ENCODE measurements at regions not wholly inside any gene's neighbourhood (a gene's known extent, or its start where the extent isn't known, plus 50 kb on each side); places are given as distances from the start of the nearest gene placed in this dataset.
A peak's percentile ranks its signal among the peaks of the same experiment; 100 is the strongest.

DNA sequence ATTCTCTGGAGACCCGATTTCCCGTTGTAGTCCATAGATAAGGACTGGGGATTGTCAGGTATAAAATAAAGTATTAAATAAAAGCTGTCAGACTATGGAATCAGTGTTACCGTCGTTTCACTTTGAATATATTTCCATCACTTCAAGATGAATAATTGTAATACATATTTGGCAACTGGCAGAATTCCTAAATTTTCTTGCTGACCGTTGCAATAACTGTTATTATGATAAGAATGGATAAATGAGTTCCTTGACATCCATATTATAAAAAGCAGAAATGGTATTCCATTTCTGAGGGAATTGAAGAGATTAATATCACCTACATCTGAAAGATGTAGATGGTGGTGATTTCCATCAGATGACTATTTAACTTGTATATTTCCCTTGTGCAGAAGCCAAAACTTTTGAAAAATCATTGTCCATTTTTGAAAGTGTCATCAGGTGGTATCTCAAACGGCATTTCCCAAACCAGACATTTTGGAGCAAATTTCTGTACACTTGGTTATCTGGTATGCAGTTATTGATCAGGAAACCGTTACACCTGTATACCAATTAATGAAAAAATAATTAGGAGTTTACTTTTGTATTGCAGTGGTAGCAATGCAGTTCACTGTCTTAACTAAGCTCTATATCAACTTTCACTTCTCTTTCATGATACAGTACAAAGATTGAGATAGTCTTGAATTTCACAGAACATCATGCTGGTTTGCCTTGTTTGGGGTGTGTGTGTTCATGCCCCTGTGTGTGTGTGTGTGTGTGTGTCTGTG is 878.5 kb downstream of the PCDH18 start:
- no peak for DNase-seq (ENCODE audit: low read depth)

DNA sequence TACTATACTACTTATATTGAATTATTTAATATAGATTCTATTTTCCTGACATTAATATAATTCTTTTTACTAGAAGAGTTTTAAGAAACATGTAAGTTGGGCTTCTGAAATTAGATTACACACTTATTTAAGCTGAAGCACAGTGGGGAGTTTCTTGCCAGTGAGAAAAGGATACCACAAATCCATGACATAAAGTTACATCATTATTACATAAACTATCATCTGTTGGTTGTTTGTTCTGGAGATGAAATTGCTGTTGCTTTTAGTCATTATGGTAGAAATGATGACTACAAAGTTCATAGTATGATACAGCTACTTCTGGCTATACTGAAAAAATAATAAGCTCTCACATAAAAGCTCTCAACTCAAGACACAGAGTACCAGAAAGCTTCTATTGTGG is 880.4 kb downstream of the PCDH18 start:
- DNase-seq (ENCODE audit: low read depth): no peak

- DNase-seq (ENCODE audit: low read depth): no peak
Measured at GRCh38 chr4:136651278-136651667, 881.0 kb downstream of the PCDH18 start.

DNA sequence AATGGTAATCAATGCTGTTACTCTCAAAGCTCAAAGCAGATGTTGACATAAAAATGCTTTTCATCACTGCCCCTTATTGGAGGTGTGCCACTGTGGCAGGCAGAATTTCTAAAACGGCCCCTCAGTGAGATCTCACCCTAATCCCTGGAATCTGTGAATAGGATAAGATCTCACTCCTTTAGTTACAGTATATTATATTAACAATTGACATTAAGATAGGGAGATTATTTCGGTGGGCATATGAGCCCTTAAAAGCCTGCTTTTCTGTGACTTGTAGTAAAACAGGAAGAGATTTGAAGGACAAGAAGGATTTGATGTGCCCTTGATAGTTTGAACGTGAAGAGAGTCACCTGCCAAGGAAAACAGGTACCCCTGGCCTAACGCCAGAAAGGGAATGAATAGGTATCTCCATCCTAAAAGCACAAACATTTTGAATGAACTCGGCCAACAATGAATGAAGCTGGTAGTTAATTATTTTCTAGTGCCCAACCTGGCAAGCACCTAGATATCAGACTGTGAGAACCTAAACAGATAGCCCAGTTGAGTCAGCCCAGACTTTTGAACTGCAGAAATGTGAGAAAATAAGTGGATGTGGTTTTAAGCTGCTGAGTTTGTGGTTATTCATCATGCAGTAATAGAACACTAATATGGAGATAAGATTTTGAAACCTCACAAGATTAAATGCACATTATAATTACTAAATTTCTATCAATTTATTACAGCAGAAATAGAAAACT is 881.6 kb downstream of the PCDH18 start:
- DNase-seq (ENCODE audit: low read depth): peak; percentile 51

- no peak for DNase-seq (ENCODE audit: low read depth)
Measured at GRCh38 chr4:136644279-136644678, 888.0 kb downstream of the PCDH18 start.

- DNase-seq (ENCODE audit: low read depth): no peak
Measured at GRCh38 chr4:136643416-136643815, 888.9 kb downstream of the PCDH18 start.

- no peak for DNase-seq (ENCODE audit: low read depth)
Measured at GRCh38 chr4:136637071-136637777, 895.1 kb downstream of the PCDH18 start.

DNA sequence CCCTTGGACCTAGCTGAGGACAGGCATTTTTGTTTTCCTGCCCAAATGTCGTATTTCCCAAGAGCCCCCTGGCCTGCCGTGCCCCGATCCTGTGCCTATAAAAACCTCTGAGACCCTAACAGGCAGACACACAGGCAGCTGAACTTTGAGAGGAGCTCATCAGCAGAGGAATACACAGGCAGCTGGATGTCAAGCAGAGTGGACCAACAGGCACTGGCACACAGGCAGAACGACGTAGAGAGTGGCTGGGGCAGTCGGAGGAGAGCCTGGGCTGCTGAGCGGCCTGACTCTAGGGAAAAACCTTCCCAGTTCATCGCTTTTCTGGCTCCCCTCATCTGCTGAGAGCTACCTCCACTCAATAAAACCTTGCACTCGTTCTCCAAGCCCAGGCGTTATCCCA is 896.1 kb downstream of the PCDH18 start:
- no peak for DNase-seq (ENCODE audit: low read depth)

GRCh38 chr4:136634121-136634520 is 898.2 kb downstream of the PCDH18 start:
- DNase-seq (ENCODE audit: low read depth): no peak

- no peak for DNase-seq (ENCODE audit: low read depth)
Measured at GRCh38 chr4:136599890-136600289, 932.4 kb downstream of the PCDH18 start.

DNA sequence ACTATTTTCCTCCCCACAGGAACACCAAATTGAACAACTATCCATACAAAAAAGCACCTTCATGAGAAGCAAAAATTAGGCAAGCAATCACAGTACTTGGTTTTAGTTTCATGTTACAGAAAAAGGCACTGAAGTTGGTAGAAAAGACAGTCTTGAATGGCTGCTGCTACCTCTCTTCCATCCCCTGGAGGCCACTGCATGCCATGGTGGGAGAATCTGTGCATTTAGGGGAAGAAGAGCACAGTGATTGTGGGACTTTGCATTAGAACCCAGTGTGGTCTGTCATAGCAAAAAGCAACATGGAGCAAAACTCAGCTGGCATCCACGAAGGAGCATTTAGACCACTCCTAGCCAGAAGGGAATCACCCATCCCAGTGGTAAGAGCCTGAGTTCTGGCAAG is 941.9 kb downstream of the PCDH18 start:
- DNase-seq (ENCODE audit: low read depth): no peak

DNA sequence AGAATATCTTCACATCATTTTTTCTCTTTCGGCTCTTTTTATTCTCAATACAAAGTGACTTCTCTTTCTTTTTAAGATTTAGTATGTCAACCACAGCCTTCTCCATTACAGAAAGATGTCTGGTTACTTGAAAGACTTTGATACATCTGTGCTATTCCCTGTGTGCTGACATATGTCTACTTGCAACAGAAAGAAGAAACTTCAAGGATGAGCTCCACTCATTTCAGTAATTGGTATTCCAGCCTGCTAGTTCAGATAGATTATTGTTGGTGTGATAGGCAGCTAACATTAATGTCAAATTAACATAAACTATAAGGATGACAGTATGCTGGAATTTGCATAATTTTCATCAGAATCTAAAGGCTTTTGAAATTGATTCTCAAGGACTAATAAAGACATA is 948.7 kb downstream of the PCDH18 start:
- no peak for DNase-seq (ENCODE audit: low read depth)

- DNase-seq (ENCODE audit: low read depth): no peak
Measured at GRCh38 chr4:136581119-136581518, 951.2 kb downstream of the PCDH18 start.

DNA sequence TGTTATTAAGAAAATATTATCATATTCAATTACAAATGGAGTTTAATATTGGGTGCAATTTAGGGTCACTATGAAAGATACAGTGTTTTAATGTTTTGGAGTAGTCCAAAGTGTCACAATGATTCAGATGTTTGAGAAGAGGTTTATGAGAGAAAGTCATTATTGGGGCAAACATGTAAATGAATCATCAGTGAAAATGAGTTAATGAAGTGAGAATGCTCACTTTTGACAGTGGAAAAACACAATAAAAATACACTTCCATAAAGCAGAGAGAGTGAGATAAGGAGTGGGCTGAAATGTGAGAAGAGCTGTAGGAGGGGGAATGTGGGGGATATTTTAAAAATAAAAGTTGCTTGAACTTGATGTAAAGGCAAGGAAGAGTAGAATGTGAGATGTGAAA is 957.1 kb downstream of the PCDH18 start:
- DNase-seq (ENCODE audit: low read depth): no peak

GRCh38 chr4:136573460-136573859 is 958.8 kb downstream of the PCDH18 start:
- no peak for DNase-seq (ENCODE audit: low read depth)

DNA sequence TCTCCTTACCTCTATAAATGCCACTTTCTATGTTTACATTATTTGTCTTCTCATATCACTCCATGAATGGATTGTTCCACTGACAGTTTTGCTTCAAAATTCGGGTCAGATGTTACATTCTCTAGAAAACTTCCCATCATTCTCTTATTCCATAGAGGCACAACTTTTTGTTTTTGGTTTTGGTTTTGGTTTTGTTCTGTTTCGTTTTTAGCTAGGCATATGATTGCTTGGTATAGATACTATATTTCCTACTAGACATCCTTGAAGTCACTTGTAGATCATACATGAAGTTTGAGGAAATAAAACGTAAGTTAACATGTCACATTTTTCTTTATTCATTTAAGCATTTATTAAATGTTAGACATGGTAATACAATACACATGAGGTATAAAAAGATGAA is 961.0 kb downstream of the PCDH18 start:
- DNase-seq (ENCODE audit: low read depth): no peak

DNA sequence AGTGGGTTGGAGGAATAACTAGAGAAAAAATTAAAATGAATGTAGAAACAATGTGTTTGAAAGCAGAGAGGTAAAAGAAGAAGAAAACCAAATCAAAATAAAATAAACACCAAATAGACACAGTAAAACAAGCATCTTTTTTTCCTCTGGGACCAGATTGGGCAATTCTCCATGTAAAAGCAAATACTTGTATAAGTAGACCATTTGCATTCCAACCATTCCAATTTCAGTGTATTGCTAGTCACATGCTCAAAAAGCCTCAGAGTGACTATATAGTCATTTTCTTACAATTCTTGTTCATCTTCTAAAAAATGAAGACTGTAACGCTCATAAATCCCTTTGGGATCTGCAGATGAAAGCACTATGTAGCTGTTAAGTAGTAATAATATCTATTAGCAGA is 969.5 kb downstream of the PCDH18 start:
- DNase-seq (ENCODE audit: low read depth): peak; percentile 27

- no peak for DNase-seq (ENCODE audit: low read depth)
Measured at GRCh38 chr4:136558940-136559494, 973.3 kb downstream of the PCDH18 start.

DNA sequence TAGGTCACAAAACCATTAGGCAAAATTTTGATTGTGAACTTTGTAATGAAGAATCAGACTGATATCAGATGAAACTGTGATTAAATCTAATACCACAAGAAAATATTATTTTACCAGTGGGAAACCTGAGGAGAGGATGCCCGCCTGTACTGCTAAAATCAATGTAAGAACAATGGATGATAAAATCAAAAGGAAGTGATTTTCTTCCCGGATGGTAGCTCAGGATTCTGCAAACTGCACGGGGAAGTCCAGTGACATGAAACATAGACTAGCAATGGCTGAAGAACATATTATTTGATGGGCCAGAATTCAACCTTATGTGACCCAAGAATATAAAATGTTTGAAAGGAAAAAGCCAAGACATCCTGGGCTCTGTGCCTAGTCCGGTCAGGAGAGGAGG is 974.9 kb downstream of the PCDH18 start:
- no peak for DNase-seq (ENCODE audit: low read depth)

GRCh38 chr4:136554033-136554432 is 978.3 kb downstream of the PCDH18 start:
- DNase-seq (ENCODE audit: low read depth): no peak

DNA sequence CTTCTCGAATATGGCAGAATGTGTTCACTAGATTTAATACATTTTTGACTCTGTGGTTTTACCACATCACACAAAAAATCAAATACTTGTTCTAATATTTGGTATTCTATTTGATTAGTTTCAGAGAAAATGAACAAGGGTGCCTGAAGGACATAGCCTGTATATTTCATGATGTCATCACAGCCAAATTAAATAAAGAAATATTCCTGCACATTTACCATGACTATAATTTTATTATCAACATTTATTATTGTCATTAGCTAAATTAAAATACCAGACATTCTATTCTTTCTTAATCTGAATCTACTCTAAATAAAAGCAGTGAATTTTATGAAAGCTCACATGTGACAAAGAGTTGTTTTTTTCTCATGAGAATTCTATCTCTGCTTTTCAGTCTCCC is 980.5 kb downstream of the PCDH18 start:
- no peak for DNase-seq (ENCODE audit: low read depth)

GRCh38 chr4:136540747-136541146 is 991.5 kb downstream of the PCDH18 start:
- DNase-seq (ENCODE audit: low read depth): no peak

DNA sequence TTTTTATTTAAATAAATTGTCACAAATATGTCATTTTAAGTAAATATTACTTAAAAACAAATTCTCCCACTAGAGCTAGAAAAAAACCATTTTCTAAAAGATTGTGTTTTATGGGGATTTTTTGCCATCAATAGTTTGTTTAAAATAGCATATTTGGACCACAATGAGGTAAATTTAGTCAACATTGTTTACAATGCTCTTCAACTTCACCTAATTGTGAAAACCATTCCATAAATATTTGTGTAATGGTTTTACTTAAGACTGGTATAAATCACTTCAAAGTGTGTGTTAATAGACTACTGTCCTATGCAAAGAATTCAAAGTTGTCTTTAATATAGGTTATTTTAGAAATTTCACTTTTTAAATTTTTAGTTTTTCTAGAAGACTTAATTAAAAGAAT is 1004.2 kb downstream of the PCDH18 start:
- no peak for DNase-seq (ENCODE audit: low read depth)

Data from non-pigmented ciliary epithelial cell (primary cell).